Uterus (tissue), 3 donors: ENCODE measurements at regions not wholly inside any gene's neighbourhood (a gene's known extent, or its start where the extent isn't known, plus 50 kb on each side); places are given as distances from the start of the nearest gene placed in this dataset.

ENCODE experiments used
- DNase-seq, 2 donors: peaks; one replicate each; pipeline ENCODE4 v3.0.0-alpha.2; 2019 to 2020
- H3K27ac ChIP-seq, 2 donors: fragments of 200-600 bp; sonication (generic); 1 replicate in 1 of 2; 2 replicates in 1 of 2; pipeline ENCODE4 v1.5.1; 2016 to 2018
- H3K27me3 ChIP-seq, 2 donors: fragments of 200-600 bp; sonication (generic); one replicate each; pipeline ENCODE4 v1.5.1; 2018 to 2019; ENCODE audit warnings: control low read depth in 1 of 2
- H3K36me3 ChIP-seq, 2 donors: fragments of 200-600 bp; sonication (generic); one replicate each; pipeline ENCODE4 v1.5.1; 2019; ENCODE audit warnings: control low read depth in 1 of 2
- H3K4me1 ChIP-seq, 2 donors: fragments of 200-600 bp; sonication (generic); one replicate each; pipeline ENCODE4 v1.5.1; 2018 to 2019; ENCODE audit warnings: control low read depth in 1 of 2
- H3K4me3 ChIP-seq, 2 donors: fragments of 200-600 bp; sonication (generic); 1 replicate in 1 of 2; 2 replicates in 1 of 2; pipeline ENCODE4 v1.5.1; 2018 to 2019; ENCODE audit warnings: mild to moderate bottlenecking in 1 of 2
- H3K9me3 ChIP-seq, 2 donors: fragments of 200-600 bp; sonication (generic); one replicate each; pipeline ENCODE4 v1.5.1; 2019; ENCODE audit warnings: control low read depth in 1 of 2
- CTCF ChIP-seq, 4 experiments: fragments of 200-600 bp in 2 of 4; fragments of 450-650 bp in 2 of 4; sonication (generic) in 2 of 4; IDR thresholded peaks; one replicate each; pipeline ENCODE4 v1.5.1; 2016 to 2019; ENCODE audit warnings: antibody characterized with exemption in 4 of 4, mild to moderate bottlenecking in 2 of 4, moderate library complexity in 1 of 4
- POLR2A ChIP-seq, 2 donors: fragments of 450-650 bp; IDR thresholded peaks; one replicate each; pipeline ENCODE4 v1.6.1; 2016; ENCODE audit warnings: antibody characterized with exemption in 2 of 2, mild to moderate bottlenecking in 1 of 2, moderate library complexity in 1 of 2
- intact Hi-C: fragments of 100-400 bp; cut with DNase I; formaldehyde crosslinking; loops from one replicate; pipeline ENCODE4 v1.15.1; 2023; ENCODE audit warnings: low total_unique reads
- donor health status: DM: yes; HTN: yes; CAD: no.

- intact Hi-C loops, result no loop called here
- TF ChIP-seq POLR2A (IDR thresholded peaks at IDR 0.05), result no peak
- TF ChIP-seq CTCF (IDR thresholded peaks at IDR 0.05), result no peak
- H3K4me3 ChIP-seq, result no peak overlapping the region
- no peak for DNase-seq
- H3K27ac ChIP-seq, result no peak overlapping the region
- no peaks in the 10 kb centered on the region for H3K36me3 ChIP-seq
- no peaks in the 10 kb centered on the region for H3K9me3 ChIP-seq
- no peaks in the 10 kb centered on the region for H3K4me1 ChIP-seq
- no peaks in the 10 kb centered on the region for H3K27me3 ChIP-seq
These were observed 1404.0 kb upstream of the ADGRB3 start for GRCh38 chr6:67231092-67231491.

- DNase-seq, result no peak
- no peaks in the 10 kb centered on the region for H3K36me3 ChIP-seq
- H3K4me1 ChIP-seq, result no peaks in the 10 kb centered on the region
- intact Hi-C loops, result no loop called here
- TF ChIP-seq CTCF (IDR thresholded peaks at IDR 0.05) (no peak), POLR2A (IDR thresholded peaks at IDR 0.05) (no peak)
- H3K27ac ChIP-seq, result no peak overlapping the region
- H3K27me3 ChIP-seq, result no peaks in the 10 kb centered on the region
- H3K9me3 ChIP-seq, result no peaks in the 10 kb centered on the region
- H3K4me3 ChIP-seq, result no peak overlapping the region
These were observed 1410.1 kb upstream of the ADGRB3 start for GRCh38 chr6:67224989-67225388.

DNA sequence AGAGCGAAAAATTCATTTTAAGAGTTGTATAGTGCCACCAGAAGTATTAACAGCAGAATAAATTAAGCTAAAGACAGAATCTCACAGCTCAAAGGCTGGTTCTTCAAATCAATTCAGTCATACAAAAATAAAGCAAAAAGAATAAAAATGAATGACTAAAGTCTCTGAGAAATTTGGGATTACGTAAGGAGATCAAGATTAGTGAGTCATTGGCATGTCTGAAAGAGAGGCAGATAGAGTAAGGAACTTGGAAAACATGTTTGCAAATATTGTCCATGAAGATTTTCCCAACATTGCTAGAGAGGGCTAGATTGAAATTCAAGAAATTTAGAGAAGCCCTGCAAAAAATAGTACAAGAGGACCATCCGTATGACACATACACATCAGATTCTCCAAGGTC is 1413.9 kb upstream of the ADGRB3 start:
- H3K4me1 ChIP-seq, result no peaks in the 10 kb centered on the region
- DNase-seq, result no peak
- no peak overlapping the region for H3K4me3 ChIP-seq
- H3K27me3 ChIP-seq, result no peaks in the 10 kb centered on the region
- intact Hi-C loops, result no loop called here
- H3K27ac ChIP-seq, result no peak overlapping the region
- no peaks in the 10 kb centered on the region for H3K36me3 ChIP-seq
- H3K9me3 ChIP-seq, result no peaks in the 10 kb centered on the region
- TF ChIP-seq CTCF (IDR thresholded peaks at IDR 0.05) (no peak), POLR2A (IDR thresholded peaks at IDR 0.05) (no peak)

DNA sequence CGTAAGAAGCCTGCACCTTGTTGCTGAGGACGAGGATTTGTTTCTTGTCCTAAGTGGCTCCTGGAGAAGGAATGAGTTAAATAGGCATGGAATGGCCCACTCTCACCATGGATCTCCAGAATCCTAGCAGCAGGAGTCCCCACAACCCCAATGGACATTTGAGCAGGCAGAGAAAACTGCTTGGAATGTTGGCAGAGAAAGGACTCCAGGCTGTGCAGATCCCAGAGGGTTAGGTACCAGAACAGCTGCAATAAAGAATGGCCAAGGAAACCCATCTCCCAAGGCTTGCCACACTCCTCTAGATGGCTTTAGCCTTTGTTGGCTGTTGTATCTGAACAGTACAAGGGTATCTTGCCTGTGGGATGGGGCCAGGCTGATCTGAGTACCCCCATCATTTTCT is 1415.7 kb upstream of the ADGRB3 start:
- intact Hi-C loops, result no loop called here
- no peak for DNase-seq
- no peaks in the 10 kb centered on the region for H3K36me3 ChIP-seq
- TF ChIP-seq CTCF (IDR thresholded peaks at IDR 0.05) (no peak), POLR2A (IDR thresholded peaks at IDR 0.05) (no peak)
- H3K4me1 ChIP-seq, result no peaks in the 10 kb centered on the region
- H3K27me3 ChIP-seq, result no peaks in the 10 kb centered on the region
- H3K4me3 ChIP-seq, result no peak overlapping the region
- H3K9me3 ChIP-seq, result no peaks in the 10 kb centered on the region
- H3K27ac ChIP-seq, result no peak overlapping the region

DNA sequence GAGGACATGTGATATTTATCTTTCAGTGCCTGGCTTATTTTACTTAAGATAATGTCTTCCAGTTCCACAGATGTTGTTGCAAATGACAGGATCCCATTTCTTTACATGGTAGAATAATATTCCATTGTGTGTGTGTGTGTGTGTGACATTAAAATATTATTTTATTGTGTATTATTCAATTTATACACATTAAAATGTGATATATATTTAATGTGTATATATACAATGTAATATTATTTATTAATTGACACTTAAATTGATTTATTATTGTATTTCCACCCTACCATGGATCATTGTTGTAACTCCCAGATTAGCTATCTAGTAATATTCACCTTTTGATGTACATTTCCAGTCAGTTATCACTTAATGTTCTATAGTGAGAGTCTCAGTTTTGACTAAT is 1422.5 kb upstream of the ADGRB3 start:
- no peaks in the 10 kb centered on the region for H3K9me3 ChIP-seq
- DNase-seq, result no peak
- TF ChIP-seq CTCF (IDR thresholded peaks at IDR 0.05) (no peak), POLR2A (IDR thresholded peaks at IDR 0.05) (no peak)
- no peak overlapping the region for H3K4me3 ChIP-seq
- H3K36me3 ChIP-seq, result no peaks in the 10 kb centered on the region
- no peaks in the 10 kb centered on the region for H3K4me1 ChIP-seq
- intact Hi-C loops, result no loop called here
- no peak overlapping the region for H3K27ac ChIP-seq
- H3K27me3 ChIP-seq, result no peaks in the 10 kb centered on the region
